H1 (cell line): ENCODE measurements at regions not wholly inside any gene's neighbourhood (a gene's known extent, or its start where the extent isn't known, plus 50 kb on each side); places are given as distances from the start of the nearest gene placed in this dataset.

Source experiments
- CTCF ChIA-PET: fragments of 300-600 bp; sonication (Branson Sonifier 250); formaldehyde crosslinking; loops from one replicate; lab custom pipeline; 2021; ENCODE audit not compliant: partially characterized antibody; lab: Charles Lee
- POLR2A ChIA-PET: fragments of 300-600 bp; sonication (Branson Sonifier 250); formaldehyde crosslinking; loops from one replicate; lab custom pipeline; 2021; ENCODE audit warnings: inconsistent platforms; ENCODE audit not compliant: partially characterized antibody; lab: Charles Lee
- DNase-seq, 2 experiments: peaks; one replicate each; pipeline versions ENCODE4 v3.0.0 to v3.0.0-alpha.2; 2010 to 2022; ENCODE audit warnings: low spot score in 2 of 2, low read depth in 1 of 2, mixed read lengths in 1 of 2
- FAIRE-seq: peaks from 2 replicates; lab custom pipeline; 2011; peaks lifted over from hg19 to GRCh38; lab: Jason Lieb, UNC
- H2AFZ ChIP-seq: 2 replicates; pipeline ENCODE4 v1.8.1; 2012; ENCODE audit warnings: low read length, inconsistent platforms
- H2AK5ac ChIP-seq: 2 replicates; pipeline ENCODE4 v1.6.1; 2013; ENCODE audit warnings: low read depth, low read length
- H2BK120ac ChIP-seq: replicated peaks from 2 replicates; pipeline ENCODE3; 2013; ENCODE audit warnings: low read depth, low read length, inconsistent platforms
- H2BK12ac ChIP-seq: 2 replicates; pipeline ENCODE4 v1.6.1; 2013; ENCODE audit warnings: low read depth, low read length
- H2BK15ac ChIP-seq: 2 replicates; pipeline ENCODE4 v1.6.1; 2013; ENCODE audit warnings: low read length
- H2BK20ac ChIP-seq: 2 replicates; pipeline ENCODE4 v1.6.1; 2013; ENCODE audit warnings: low read length
- H2BK5ac ChIP-seq: 2 replicates; pipeline ENCODE4 v1.6.1; 2013; ENCODE audit warnings: low read depth, low read length
- H3K14ac ChIP-seq: 2 replicates; pipeline ENCODE4 v1.6.1; 2013; ENCODE audit warnings: inconsistent platforms; ENCODE audit not compliant: insufficient read length
- H3K18ac ChIP-seq: 2 replicates; pipeline ENCODE4 v1.6.1; 2013; ENCODE audit warnings: low read length; ENCODE audit errors: extremely low read depth
- H3K23ac ChIP-seq: 2 replicates; pipeline ENCODE4 v1.6.1; 2013; ENCODE audit warnings: inconsistent platforms; ENCODE audit not compliant: insufficient read length
- H3K23me2 ChIP-seq: 2 replicates; pipeline ENCODE4 v1.6.1; 2013; ENCODE audit warnings: low read depth, low read length
- H3K27ac ChIP-seq: 2 replicates; pipeline ENCODE4 v1.6.1; 2011; ENCODE audit warnings: low read depth, low read length, inconsistent platforms
- H3K27me3 ChIP-seq, 4 experiments: replicated peaks in 1 of 4; 1 replicate in 1 of 4; 2 replicates in 3 of 4; pipeline versions ENCODE4 v1.6.1 to v1.8.1; 2011 to 2013; ENCODE audit warnings: low read length in 3 of 4, mild to moderate bottlenecking in 3 of 4, inconsistent platforms in 2 of 4, mixed read lengths in 2 of 4, moderate library complexity in 1 of 4; ENCODE audit not compliant: control insufficient read depth in 3 of 4, insufficient read depth in 3 of 4; ENCODE audit errors: extremely low read depth in 1 of 4
- H3K36me3 ChIP-seq, 4 experiments: 2 replicates each; pipeline versions ENCODE4 v1.6.1 to v1.8.1; 2011 to 2013; ENCODE audit warnings: mild to moderate bottlenecking in 4 of 4, low read length in 3 of 4, moderate library complexity in 2 of 4, control low read depth in 1 of 4, inconsistent platforms in 1 of 4; ENCODE audit not compliant: insufficient read depth in 4 of 4, control insufficient read depth in 2 of 4
- H3K4ac ChIP-seq: replicated peaks from 2 replicates; pipeline ENCODE3; 2013; ENCODE audit warnings: low read length, low read depth, mixed read lengths, inconsistent platforms; ENCODE audit not compliant: insufficient read length
- H3K4me1 ChIP-seq, 4 experiments: replicated peaks in 1 of 4; 1 replicate in 1 of 4; 2 replicates in 3 of 4; pipeline versions ENCODE4 v1.6.1 to v1.8.1; 2011 to 2013; ENCODE audit warnings: low read length in 3 of 4, inconsistent platforms in 2 of 4, mixed read lengths in 1 of 4; ENCODE audit not compliant: insufficient read depth in 4 of 4, control insufficient read depth in 3 of 4
- H3K4me2 ChIP-seq, 2 experiments: 2 replicates each; pipeline versions ENCODE4 v1.6.1 to v1.8.1; 2011 to 2013; ENCODE audit warnings: low read depth in 2 of 2, low read length in 2 of 2, control low read depth in 1 of 2, inconsistent platforms in 1 of 2, mild to moderate bottlenecking in 1 of 2; ENCODE audit not compliant: insufficient read depth in 1 of 2
- H3K4me3 ChIP-seq, 4 experiments: fragments of 200-600, 300-600 bp in 1 of 4; sonication (generic), shearing (Covaris generic), sonication (Bioruptor Twin) in 1 of 4; 2 replicates each; pipeline versions ENCODE4 v1.5.1 to v1.8.1; 2011 to 2016; ENCODE audit warnings: low read length in 4 of 4, low read depth in 3 of 4, control low read depth in 2 of 4, inconsistent platforms in 2 of 4, mild to moderate bottlenecking in 2 of 4, mixed read lengths in 1 of 4, moderate library complexity in 1 of 4; ENCODE audit not compliant: insufficient read depth in 2 of 4; ENCODE audit errors: extremely low read depth in 1 of 4
- H3K56ac ChIP-seq: replicated peaks from 2 replicates; pipeline ENCODE3; 2013; ENCODE audit warnings: low read depth, mild to moderate bottlenecking, mixed read lengths, low read length, inconsistent platforms; ENCODE audit not compliant: insufficient read length
- H3K79me1 ChIP-seq: 2 replicates; pipeline ENCODE4 v1.6.1; 2013; ENCODE audit warnings: low read depth, low read length, control low read depth
- H3K79me2 ChIP-seq, 2 experiments: 2 replicates each; pipeline versions ENCODE4 v1.6.1 to v1.8.1; 2012 to 2013; ENCODE audit warnings: low read length in 2 of 2, mild to moderate bottlenecking in 2 of 2, inconsistent platforms in 1 of 2; ENCODE audit not compliant: insufficient read depth in 2 of 2, control insufficient read depth in 1 of 2
- H3K9ac ChIP-seq, 4 experiments: replicated peaks in 1 of 4; 1 replicate in 1 of 4; 2 replicates in 3 of 4; pipeline versions ENCODE4 v1.6.1 to v1.8.1; 2011 to 2013; ENCODE audit warnings: low read depth in 3 of 4, low read length in 3 of 4, control low read depth in 2 of 4, mild to moderate bottlenecking in 2 of 4, moderate library complexity in 2 of 4, inconsistent platforms in 1 of 4; ENCODE audit errors: extremely low read depth in 1 of 4
- H3K9me3 ChIP-seq, 2 experiments: 2 replicates each; pipeline versions ENCODE4 v1.6.1 to v1.8.1; 2012 to 2013; ENCODE audit warnings: mild to moderate bottlenecking in 2 of 2, moderate library complexity in 2 of 2, control low read depth in 1 of 2, inconsistent platforms in 1 of 2, low read depth in 1 of 2, low read length in 1 of 2, mixed read lengths in 1 of 2; ENCODE audit not compliant: insufficient read depth in 2 of 2
- H4K20me1 ChIP-seq, 2 experiments: replicated peaks in 1 of 2; 2 replicates each; pipeline versions ENCODE3 to v1.8.1; 2011 to 2013; ENCODE audit warnings: inconsistent platforms in 2 of 2, low read length in 2 of 2, mild to moderate bottlenecking in 1 of 2; ENCODE audit not compliant: insufficient read depth in 2 of 2, control insufficient read depth in 1 of 2
- H4K5ac ChIP-seq: 2 replicates; pipeline ENCODE4 v1.6.1; 2013; ENCODE audit warnings: low read length, low read depth, mixed read lengths, inconsistent platforms; ENCODE audit not compliant: insufficient read length
- H4K8ac ChIP-seq: 2 replicates; pipeline ENCODE4 v1.8.0; 2013; ENCODE audit warnings: mild to moderate bottlenecking, moderate library complexity, low read length, inconsistent platforms; ENCODE audit not compliant: insufficient read depth; ENCODE audit errors: extremely low read depth
- H4K91ac ChIP-seq: replicated peaks from 2 replicates; pipeline ENCODE3; 2013; ENCODE audit warnings: low read length, mixed read lengths, inconsistent platforms; ENCODE audit not compliant: insufficient read length
- ATF3 ChIP-seq: IDR thresholded peaks from 2 replicates; pipeline ENCODE4 v1.6.1; 2011; ENCODE audit warnings: low read depth, mild to moderate bottlenecking, low read length; ENCODE audit not compliant: insufficient read depth
- CHD2 ChIP-seq: IDR thresholded peaks from 2 replicates; pipeline ENCODE4 v1.6.1; 2012; ENCODE audit warnings: low read length, improper control_type of control experiment
- CREB1 ChIP-seq: IDR thresholded peaks from 2 replicates; pipeline ENCODE4 v1.6.1; 2012; ENCODE audit warnings: inconsistent platforms
- HDAC6 ChIP-seq: IDR thresholded peaks from one replicate; pipeline ENCODE4 v1.7.1; 2012; ENCODE audit warnings: low read depth, mild to moderate bottlenecking, inconsistent platforms, low read length, moderate library complexity
- POLR2A ChIP-seq, 2 experiments: IDR thresholded peaks; 1 replicate in 1 of 2; 2 replicates in 1 of 2; pipeline ENCODE4 v1.6.1; 2011; ENCODE audit warnings: low read depth in 2 of 2, low read length in 2 of 2, mild to moderate bottlenecking in 2 of 2; ENCODE audit errors: control extremely low read depth in 1 of 2
- RBBP5 ChIP-seq: IDR thresholded peaks from 2 replicates; pipeline ENCODE4 v1.7.1; 2012; ENCODE audit warnings: low read depth, mild to moderate bottlenecking, inconsistent platforms, low read length, moderate library complexity, borderline replicate concordance
- RFX5 ChIP-seq: IDR thresholded peaks from 2 replicates; pipeline ENCODE4 v1.6.1; 2011; ENCODE audit warnings: low read depth, low read length, improper control_type of control experiment, borderline replicate concordance
- RNF2 ChIP-seq: fragments of 200-900, 300-1000 bp; sonication (generic); IDR thresholded peaks from 2 replicates; pipeline ENCODE4 v1.7.1; 2016; ENCODE audit warnings: borderline replicate concordance, low read depth, mild to moderate bottlenecking, antibody characterized with exemption, low read length; ENCODE audit not compliant: poor library complexity, severe bottlenecking; ENCODE audit errors: missing control alignments
- RXRA ChIP-seq: IDR thresholded peaks from 2 replicates; pipeline ENCODE4 v1.6.1; 2011; ENCODE audit warnings: low read depth, mild to moderate bottlenecking, low read length, moderate library complexity; ENCODE audit not compliant: insufficient read depth
- SIN3A ChIP-seq, 2 experiments: IDR thresholded peaks in 1 of 2; conservative IDR thresholded peaks in 1 of 2; 2 replicates each; pipeline ENCODE4 v1.6.1; 2011 to 2012; ENCODE audit warnings: low read length in 2 of 2, improper control_type of control experiment in 1 of 2, low read depth in 1 of 2, mild to moderate bottlenecking in 1 of 2
- SIX5 ChIP-seq: IDR thresholded peaks from 2 replicates; pipeline ENCODE4 v1.6.1; 2011; ENCODE audit warnings: mild to moderate bottlenecking, low read depth, low read length
- TAF7 ChIP-seq: optimal IDR thresholded peaks from 2 replicates; pipeline ENCODE3; 2011; ENCODE audit warnings: low read depth, mild to moderate bottlenecking, inconsistent platforms, low read length, moderate library complexity, borderline replicate concordance
- TCF12 ChIP-seq: IDR thresholded peaks from 2 replicates; pipeline ENCODE4 v1.6.1; 2011; ENCODE audit warnings: low read depth, mild to moderate bottlenecking, low read length
- USF2 ChIP-seq: IDR thresholded peaks from 2 replicates; pipeline ENCODE4 v1.6.1; 2011; ENCODE audit warnings: low read length, improper control_type of control experiment
- WGBS, 2 experiments: shearing (Covaris generic) in 1 of 2; methylation state at CpG; one replicate each; pipeline versions ENCODE4 v1.1.6 to v1.1.7; 2013 to 2015; ENCODE audit warnings: low lambda C conversion rate in 2 of 2, mixed read lengths in 2 of 2, inconsistent platforms in 1 of 2, low coverage in 1 of 2, missing lambda C conversion rate in 1 of 2; ENCODE audit not compliant: insufficient replicate concordance in 2 of 2, insufficient coverage in 1 of 2, insufficient read length in 1 of 2; ENCODE audit errors: extremely low coverage in 1 of 2, missing lambda C conversion rate in 1 of 2; 5-methylcytosine and 5-hydroxymethylcytosine counted together

DNA sequence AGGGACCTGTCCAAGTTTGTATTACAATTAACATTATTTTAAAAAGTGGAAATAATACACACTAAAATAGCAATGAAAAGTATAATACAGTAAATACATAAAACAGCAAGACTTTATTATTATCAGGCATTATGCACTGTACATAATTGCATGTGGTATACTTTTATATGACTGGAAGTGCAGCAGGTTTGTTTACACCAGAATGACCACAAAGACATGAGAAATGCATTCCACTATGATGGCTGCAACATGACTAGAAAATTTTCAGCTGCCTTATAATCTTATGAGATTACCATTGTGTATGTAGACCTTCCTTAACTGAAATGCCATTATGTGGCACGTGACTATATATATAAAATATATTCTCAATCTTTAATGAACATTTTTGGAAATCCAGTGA lies 1699.6 kb downstream of the KCNT2 start:
- Histone ChIP-seq H3K79me1 (no peaks in the 10 kb centered on the region), H2BK120ac (no peak overlapping the region), H2BK15ac (no peak overlapping the region), H3K56ac (no peak overlapping the region), H3K4ac (no peak overlapping the region), H3K27me3 (no peaks in the 10 kb centered on the region), H2BK12ac (no peak overlapping the region), H4K91ac (no peak overlapping the region), H3K36me3 (no peaks in the 10 kb centered on the region), H2BK20ac (no peak overlapping the region), H2BK5ac (no peak overlapping the region), H3K27ac (no peak overlapping the region), H3K4me1 (no peaks in the 10 kb centered on the region), H2AK5ac (no peak overlapping the region), H3K9me3 (no peaks in the 10 kb centered on the region), H3K9ac (no peak overlapping the region), H4K5ac (no peak overlapping the region), H2AFZ (no peak overlapping the region), H3K79me2 (no peaks in the 10 kb centered on the region), H3K14ac (no peak overlapping the region), H3K4me3 (no peak overlapping the region), H4K20me1 (no peaks in the 10 kb centered on the region), H3K23me2 (no peaks in the 10 kb centered on the region), H4K8ac (no peak overlapping the region), H3K23ac (no peak overlapping the region), H3K4me2 (no peak overlapping the region), H3K18ac (no peak overlapping the region)
- no peak for DNase-seq
- WGBS, 2 experiments = 92% methylated on average over 1 of the region's 1 CpG; no CpG with 5 or more reads in 1 of the 2 experiments
- POLR2A ChIA-PET = no interaction called here
- CTCF ChIA-PET = no interaction called here
- FAIRE-seq = no peak
- TF ChIP-seq CHD2 (no peak), CREB1 (no peak), TAF7 (no peak), RXRA (no peak), POLR2A (IDR thresholded peaks at IDR 0.05; ENCODE audit: control extremely low read depth in 1 of 2, low read depth in 2 of 2, low read length in 2 of 2) (no peak), SIN3A (conservative IDR thresholded peaks at IDR 0.05 in 1 of 2, IDR thresholded peaks at IDR 0.05 in 1 of 2; ENCODE audit: low read depth in 1 of 2, low read length in 2 of 2) (no peak), SIX5 (no peak), USF2 (no peak), RNF2 (no peak), TCF12 (no peak), RBBP5 (no peak), RFX5 (no peak), HDAC6 (no peak), ATF3 (no peak)
